ENCODE measurements at regions not wholly inside any gene's neighbourhood (a gene's known extent, or its start where the extent isn't known, plus 50 kb on each side); places are given as distances from the start of the nearest gene placed in this dataset.
A peak's percentile ranks its signal among the peaks of the same experiment; 100 is the strongest.

DNA sequence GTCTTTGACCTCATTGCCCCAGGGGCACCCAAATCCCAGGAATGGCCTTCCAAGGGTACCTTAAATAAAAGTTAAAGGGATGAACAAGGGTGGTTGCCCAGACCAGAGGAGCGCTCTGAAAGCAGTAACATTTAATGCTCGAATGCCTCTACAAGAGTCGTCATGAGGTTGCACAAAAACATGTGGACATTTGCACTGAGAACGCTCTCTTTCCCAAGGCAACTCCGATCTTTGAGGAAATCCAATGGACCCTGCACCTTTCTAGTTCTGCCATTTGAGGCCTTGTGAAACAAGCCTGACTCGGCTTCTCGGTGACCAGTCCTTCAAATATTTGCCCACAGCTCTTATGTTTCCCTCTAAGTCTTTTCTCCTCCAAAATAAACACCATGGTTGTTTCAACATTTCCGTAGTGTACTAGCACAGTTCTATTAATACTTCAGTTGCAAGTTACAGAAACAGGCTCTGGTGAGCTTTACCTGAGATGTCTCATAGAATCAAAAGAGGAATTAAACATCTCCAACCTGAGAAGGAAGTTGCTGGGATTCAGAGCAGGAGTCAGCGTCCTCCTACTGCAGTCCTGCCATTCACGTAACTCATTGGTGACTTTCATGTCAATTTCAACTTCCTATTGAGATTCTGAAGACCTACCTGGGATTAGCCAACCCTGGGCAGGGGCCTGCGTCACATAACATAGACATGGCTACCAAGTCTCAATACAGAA is 168.8 kb upstream of the RAI14 start:
- H3K36me3 Mint-ChIP-seq (ENCODE audit: low read depth) = peaks cover 4% of the 10 kb centered on the region; the same call in 1 of the 3 replicates
- no peak overlapping the region for H3K27ac Mint-ChIP-seq
- H3K9me3 Mint-ChIP-seq = peaks cover 10% of the 10 kb centered on the region
- peaks cover 43% of the 10 kb centered on the region for H3K4me1 Mint-ChIP-seq
- Histone ChIP-seq H3K9me2 (ENCODE audit: insufficient read depth) (no peaks in the 10 kb centered on the region), H3K27me3 (ENCODE audit: insufficient read depth) (no peaks in the 10 kb centered on the region), H3K36me3 (ENCODE audit: insufficient read depth) (no peaks in the 10 kb centered on the region), H3K27ac (ENCODE audit: low read depth) (no peak overlapping the region), H2AFZ (peak overlapping the region; percentile 78), H3K4me1 (ENCODE audit: insufficient read depth) (peaks cover 38% of the 10 kb centered on the region), H3K4me3 (no peak overlapping the region), H4K20me1 (replicated peaks; ENCODE audit: insufficient read depth) (no peaks in the 10 kb centered on the region), H3F3A (replicated peaks; ENCODE audit: low read depth) (no peaks in the 10 kb centered on the region), H3K79me2 (replicated peaks; ENCODE audit: insufficient read depth) (no peaks in the 10 kb centered on the region), H3K4me2 (no peak overlapping the region)
- ATAC-seq = no peak
- no peak for TF ChIP-seq POLR2AphosphoS5 (IDR thresholded peaks at IDR 0.05; ENCODE audit: low read depth)
- H3K4me3 Mint-ChIP-seq = no peak overlapping the region
- no peak for DNase-seq (ENCODE audit: low spot score)
- peaks cover 1% of the 10 kb centered on the region for H3K27me3 Mint-ChIP-seq (ENCODE audit: insufficient read depth, low read depth, poor library complexity)

DNA sequence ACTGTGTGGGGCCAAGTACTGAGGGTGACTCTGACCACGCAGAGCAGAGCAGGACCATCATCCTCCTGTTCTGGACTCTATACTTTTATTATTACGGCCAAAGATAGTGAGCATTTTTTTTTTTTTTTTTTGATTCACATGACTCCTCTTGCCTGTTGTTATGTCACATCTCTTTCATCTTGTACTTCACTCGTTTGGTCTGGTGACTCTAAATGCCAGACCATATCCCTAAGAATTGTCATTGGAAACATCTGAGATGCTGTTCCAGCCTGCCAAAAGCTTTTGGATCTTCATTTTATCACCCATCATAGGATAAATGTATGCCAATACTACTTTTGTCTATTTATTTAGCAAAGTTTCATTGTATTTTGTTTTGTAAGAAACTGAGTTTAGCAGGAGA is 168.2 kb upstream of the RAI14 start:
- Histone ChIP-seq H3K9me2 (ENCODE audit: insufficient read depth) (no peaks in the 10 kb centered on the region), H3K79me2 (replicated peaks; ENCODE audit: insufficient read depth) (no peaks in the 10 kb centered on the region), H4K20me1 (replicated peaks; ENCODE audit: insufficient read depth) (no peaks in the 10 kb centered on the region), H3K27me3 (ENCODE audit: insufficient read depth) (no peaks in the 10 kb centered on the region), H3K4me2 (no peak overlapping the region), H3K4me1 (ENCODE audit: insufficient read depth) (peaks cover 38% of the 10 kb centered on the region), H3K36me3 (ENCODE audit: insufficient read depth) (no peaks in the 10 kb centered on the region), H3F3A (replicated peaks; ENCODE audit: low read depth) (no peaks in the 10 kb centered on the region), H3K4me3 (no peak overlapping the region), H3K27ac (ENCODE audit: low read depth) (no peak overlapping the region), H2AFZ (peak overlapping the region; percentile 78; the same call in 1 of the 2 replicates)
- Mint-ChIP-seq H3K9me3 (peaks cover 3% of the 10 kb centered on the region; the same call in 1 of the 3 replicates), H3K4me3 (no peak overlapping the region), H3K36me3 (ENCODE audit: low read depth) (no peaks in the 10 kb centered on the region; the same call in 2 of the 3 replicates), H3K27ac (no peak overlapping the region), H3K27me3 (ENCODE audit: insufficient read depth, low read depth, poor library complexity) (peaks cover 1% of the 10 kb centered on the region), H3K4me1 (peaks cover 43% of the 10 kb centered on the region)
- no peak for DNase-seq (ENCODE audit: low spot score)
- no peak for ATAC-seq
- TF ChIP-seq, protein P1, sequence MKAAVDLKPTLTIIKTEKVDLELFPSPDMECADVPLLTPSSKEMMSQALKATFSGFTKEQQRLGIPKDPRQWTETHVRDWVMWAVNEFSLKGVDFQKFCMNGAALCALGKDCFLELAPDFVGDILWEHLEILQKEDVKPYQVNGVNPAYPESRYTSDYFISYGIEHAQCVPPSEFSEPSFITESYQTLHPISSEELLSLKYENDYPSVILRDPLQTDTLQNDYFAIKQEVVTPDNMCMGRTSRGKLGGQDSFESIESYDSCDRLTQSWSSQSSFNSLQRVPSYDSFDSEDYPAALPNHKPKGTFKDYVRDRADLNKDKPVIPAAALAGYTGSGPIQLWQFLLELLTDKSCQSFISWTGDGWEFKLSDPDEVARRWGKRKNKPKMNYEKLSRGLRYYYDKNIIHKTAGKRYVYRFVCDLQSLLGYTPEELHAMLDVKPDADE (IDR thresholded peaks at IDR 0.05) = no peak
- no peak for TF ChIP-seq STAT1 (IDR thresholded peaks at IDR 0.05; ENCODE audit: unreplicated experiment)
- TF ChIP-seq EZH2 (IDR thresholded peaks at IDR 0.05; ENCODE audit: low read depth, unreplicated experiment) = no peak
- TF ChIP-seq, protein P2, sequence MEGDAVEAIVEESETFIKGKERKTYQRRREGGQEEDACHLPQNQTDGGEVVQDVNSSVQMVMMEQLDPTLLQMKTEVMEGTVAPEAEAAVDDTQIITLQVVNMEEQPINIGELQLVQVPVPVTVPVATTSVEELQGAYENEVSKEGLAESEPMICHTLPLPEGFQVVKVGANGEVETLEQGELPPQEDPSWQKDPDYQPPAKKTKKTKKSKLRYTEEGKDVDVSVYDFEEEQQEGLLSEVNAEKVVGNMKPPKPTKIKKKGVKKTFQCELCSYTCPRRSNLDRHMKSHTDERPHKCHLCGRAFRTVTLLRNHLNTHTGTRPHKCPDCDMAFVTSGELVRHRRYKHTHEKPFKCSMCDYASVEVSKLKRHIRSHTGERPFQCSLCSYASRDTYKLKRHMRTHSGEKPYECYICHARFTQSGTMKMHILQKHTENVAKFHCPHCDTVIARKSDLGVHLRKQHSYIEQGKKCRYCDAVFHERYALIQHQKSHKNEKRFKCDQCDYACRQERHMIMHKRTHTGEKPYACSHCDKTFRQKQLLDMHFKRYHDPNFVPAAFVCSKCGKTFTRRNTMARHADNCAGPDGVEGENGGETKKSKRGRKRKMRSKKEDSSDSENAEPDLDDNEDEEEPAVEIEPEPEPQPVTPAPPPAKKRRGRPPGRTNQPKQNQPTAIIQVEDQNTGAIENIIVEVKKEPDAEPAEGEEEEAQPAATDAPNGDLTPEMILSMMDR (conservative IDR thresholded peaks at IDR 0.05; ENCODE audit: low read depth in 2 of 2) = no peak
- no peak for TF ChIP-seq JUNB (IDR thresholded peaks at IDR 0.05; ENCODE audit: unreplicated experiment)
- TF ChIP-seq NANOG (IDR thresholded peaks at IDR 0.05; ENCODE audit: borderline replicate concordance) = no peak
- TF ChIP-seq, protein P3, sequence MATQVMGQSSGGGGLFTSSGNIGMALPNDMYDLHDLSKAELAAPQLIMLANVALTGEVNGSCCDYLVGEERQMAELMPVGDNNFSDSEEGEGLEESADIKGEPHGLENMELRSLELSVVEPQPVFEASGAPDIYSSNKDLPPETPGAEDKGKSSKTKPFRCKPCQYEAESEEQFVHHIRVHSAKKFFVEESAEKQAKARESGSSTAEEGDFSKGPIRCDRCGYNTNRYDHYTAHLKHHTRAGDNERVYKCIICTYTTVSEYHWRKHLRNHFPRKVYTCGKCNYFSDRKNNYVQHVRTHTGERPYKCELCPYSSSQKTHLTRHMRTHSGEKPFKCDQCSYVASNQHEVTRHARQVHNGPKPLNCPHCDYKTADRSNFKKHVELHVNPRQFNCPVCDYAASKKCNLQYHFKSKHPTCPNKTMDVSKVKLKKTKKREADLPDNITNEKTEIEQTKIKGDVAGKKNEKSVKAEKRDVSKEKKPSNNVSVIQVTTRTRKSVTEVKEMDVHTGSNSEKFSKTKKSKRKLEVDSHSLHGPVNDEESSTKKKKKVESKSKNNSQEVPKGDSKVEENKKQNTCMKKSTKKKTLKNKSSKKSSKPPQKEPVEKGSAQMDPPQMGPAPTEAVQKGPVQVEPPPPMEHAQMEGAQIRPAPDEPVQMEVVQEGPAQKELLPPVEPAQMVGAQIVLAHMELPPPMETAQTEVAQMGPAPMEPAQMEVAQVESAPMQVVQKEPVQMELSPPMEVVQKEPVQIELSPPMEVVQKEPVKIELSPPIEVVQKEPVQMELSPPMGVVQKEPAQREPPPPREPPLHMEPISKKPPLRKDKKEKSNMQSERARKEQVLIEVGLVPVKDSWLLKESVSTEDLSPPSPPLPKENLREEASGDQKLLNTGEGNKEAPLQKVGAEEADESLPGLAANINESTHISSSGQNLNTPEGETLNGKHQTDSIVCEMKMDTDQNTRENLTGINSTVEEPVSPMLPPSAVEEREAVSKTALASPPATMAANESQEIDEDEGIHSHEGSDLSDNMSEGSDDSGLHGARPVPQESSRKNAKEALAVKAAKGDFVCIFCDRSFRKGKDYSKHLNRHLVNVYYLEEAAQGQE (IDR thresholded peaks at IDR 0.05; ENCODE audit: unreplicated experiment) = no peak
- TF ChIP-seq EZH2phosphoT487 (IDR thresholded peaks at IDR 0.05; ENCODE audit: unreplicated experiment) = no peak
- TF ChIP-seq ZNF114 (CRISPR knock-in tag; IDR thresholded peaks at IDR 0.05) = no peak
- TF ChIP-seq POLR2AphosphoS5 (IDR thresholded peaks at IDR 0.05; ENCODE audit: low read depth) = no peak

Measured in GM23338 (cell line).